ENCODE measurements at regions not wholly inside any gene's neighbourhood (a gene's known extent, or its start where the extent isn't known, plus 50 kb on each side); places are given as distances from the start of the nearest gene placed in this dataset.

GRCh38 chr18:60157810-60158209 is 214.8 kb downstream of the MC4R start:
- TF ChIP-seq CTCF (IDR thresholded peaks at IDR 0.05) (no peak), POLR2AphosphoS5 (IDR thresholded peaks at IDR 0.05) (no peak)

All from prostate gland (tissue), 2 donors.